SKM-1 treated with dmso at 0.1 percent for 144 hours (cell line): ENCODE measurements at regions not wholly inside any gene's neighbourhood (a gene's known extent, or its start where the extent isn't known, plus 50 kb on each side); places are given as distances from the start of the nearest gene placed in this dataset.
"Not testable (repeated sequence)": the region's sequence is repeated elsewhere in the genome, so short reads cannot be mapped to it uniquely, and the experiment has no call there.

Experiments used
- DNase-seq: peaks from one replicate; lab custom pipeline; 2025; ENCODE audit not compliant: unreplicated experiment; lab: John Stamatoyannopoulos, UW

- no peak for DNase-seq
These were observed 192.4 kb downstream of the SEC14L1 start for GRCh38 chr17:77332981-77333685.

GRCh38 chr17:77337150-77337549, 196.4 kb downstream of the SEC14L1 start:
- no peak for DNase-seq

DNA sequence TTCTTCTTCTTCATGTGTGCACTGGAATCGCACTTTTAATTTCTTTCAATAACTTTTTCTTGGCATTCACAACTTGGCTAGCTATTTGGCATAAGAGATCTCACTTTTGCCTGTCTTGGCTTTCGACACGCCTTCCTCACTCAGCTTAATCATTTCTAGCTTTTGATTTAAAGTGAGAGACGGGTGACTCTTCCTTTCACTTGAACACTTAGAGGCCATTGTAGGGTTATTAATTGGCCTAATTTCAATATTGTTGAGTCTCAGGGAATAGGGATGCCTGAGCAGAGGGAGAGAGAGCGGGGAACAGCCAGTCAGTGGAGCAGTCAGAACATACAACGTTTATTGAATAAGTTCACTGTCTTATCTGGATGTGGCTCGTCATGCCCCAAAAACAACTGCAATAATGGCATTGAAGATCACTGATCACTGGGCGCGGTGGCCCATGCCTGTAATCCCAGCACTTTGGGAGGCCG, 200.3 kb downstream of the SEC14L1 start:
- no peak for DNase-seq

GRCh38 chr17:77342656-77342990, 201.9 kb downstream of the SEC14L1 start:
- DNase-seq: not testable (repeated sequence)

- no peak for DNase-seq
These were observed 202.4 kb downstream of the SEC14L1 start for GRCh38 chr17:77343031-77343800.

DNA sequence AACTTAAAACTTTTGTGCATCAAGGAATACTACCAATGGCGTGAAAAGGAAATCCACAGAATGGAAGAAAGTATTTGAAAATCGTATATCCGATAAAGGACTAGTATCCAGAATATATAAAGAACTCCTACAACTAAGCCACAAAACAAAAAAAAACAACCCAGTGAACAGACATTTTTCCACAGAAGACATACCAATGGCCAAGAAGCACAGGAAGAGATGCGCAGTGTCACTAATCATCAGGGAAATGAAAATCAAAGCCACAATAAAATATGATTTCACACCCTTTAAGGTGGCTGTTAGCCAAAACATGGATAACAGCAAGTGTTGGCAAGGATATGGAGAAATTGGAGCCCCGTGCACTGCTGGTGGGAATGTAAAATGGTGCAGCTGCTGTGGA, 203.3 kb downstream of the SEC14L1 start:
- DNase-seq: no peak

GRCh38 chr17:77345260-77345910, 204.6 kb downstream of the SEC14L1 start:
- no peak for DNase-seq

DNA sequence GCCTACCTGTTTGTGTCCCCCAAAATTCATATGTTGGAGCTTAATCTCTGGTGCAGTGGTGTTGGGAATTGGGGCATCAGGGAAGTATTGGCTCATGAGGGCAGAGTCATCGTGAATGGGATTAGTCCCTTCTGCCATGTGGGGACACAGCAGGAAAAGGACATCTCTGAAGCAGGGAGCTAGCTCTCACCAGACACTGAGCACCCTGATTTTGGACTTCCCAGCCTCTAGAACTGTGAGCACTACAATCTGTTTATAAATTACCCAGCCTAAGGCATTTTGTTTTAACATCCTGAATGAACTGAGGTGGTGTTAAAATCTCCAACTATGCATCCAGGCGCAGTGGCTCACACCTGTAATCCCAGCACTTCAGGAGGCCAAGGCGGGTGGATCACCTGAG, 206.0 kb downstream of the SEC14L1 start:
- DNase-seq: no peak

DNA sequence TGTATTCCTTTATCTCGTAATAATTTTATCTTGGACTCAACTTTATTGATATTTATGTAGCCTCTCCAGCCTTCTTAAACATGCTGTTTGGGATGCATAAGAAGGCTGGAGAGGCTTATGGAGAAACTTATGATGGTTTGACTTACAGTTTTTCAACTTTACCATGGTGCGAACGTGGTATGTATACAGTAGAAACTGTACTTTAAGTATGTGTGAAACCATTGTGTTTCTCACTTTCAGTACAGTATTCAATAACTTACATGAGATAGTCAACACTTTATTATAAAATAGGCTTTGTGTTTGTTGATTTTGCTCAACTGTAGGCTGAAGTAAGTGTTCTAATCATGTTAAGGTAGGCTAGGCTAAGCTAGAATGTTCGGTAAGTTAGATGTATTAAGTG, 206.8 kb downstream of the SEC14L1 start:
- no peak for DNase-seq

DNA sequence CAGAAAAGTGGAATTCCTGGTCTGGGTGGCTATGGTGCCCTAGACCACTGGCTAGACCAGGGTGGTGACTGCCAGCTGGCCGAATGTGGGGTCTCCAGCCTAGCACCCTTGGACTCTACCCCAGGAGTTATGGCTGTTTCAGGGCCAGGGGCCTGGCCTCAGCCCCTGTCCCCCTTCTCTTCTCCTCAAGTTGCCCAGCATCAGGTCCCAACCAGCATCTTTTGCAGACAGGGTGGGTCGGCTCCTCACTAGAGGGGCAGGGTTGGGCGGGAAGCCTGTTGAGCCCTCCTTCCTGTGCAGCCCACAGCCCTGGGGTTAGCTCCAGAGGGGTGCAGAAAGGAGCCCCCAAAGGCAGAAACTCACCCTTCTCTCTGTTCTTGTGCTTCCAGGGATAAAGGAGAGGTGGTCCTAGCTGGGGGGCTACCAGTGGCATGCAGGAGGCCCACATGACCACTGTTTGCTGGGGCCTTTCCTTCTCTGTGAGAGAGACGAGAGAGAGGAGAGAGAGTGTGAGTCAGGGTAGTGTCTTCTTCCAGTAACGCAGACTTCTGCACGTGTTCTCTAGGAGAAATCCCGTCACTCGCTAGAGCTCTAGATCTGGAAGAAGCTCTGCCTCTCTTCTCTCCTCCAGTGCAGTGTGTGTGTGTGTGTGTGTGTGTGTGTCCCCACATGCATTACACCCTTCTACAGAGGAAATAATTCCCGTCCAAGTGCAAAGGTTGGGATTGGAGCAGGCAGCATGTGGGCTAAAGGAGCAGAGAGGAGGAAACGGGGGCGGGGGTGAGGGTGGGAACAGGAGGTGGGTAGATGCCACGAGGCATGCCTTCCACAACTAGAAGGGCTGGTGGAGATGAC, 209.4 kb downstream of the SEC14L1 start:
- no peak for DNase-seq

GRCh38 chr17:77352441-77352840, 211.7 kb downstream of the SEC14L1 start:
- no peak for DNase-seq

DNA sequence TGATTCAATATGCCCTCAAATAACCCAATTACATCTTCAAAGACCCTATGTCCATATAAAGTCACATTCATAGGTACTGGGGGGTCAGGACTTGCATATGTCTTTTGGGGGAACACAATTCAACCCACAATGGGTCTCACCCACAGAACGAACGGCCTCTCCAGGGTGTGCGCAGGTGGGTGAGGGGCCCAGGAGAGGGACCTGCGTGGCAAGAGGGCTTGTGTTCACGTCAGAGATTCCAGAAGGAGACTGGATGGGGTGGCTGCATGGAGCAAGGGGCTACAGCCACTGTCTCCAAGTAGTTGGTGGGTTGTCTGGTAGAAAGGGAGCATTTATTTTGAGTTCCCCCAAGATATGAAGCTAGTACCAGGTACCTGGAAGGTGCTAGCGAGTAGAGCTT, 212.2 kb downstream of the SEC14L1 start:
- no peak for DNase-seq

DNA sequence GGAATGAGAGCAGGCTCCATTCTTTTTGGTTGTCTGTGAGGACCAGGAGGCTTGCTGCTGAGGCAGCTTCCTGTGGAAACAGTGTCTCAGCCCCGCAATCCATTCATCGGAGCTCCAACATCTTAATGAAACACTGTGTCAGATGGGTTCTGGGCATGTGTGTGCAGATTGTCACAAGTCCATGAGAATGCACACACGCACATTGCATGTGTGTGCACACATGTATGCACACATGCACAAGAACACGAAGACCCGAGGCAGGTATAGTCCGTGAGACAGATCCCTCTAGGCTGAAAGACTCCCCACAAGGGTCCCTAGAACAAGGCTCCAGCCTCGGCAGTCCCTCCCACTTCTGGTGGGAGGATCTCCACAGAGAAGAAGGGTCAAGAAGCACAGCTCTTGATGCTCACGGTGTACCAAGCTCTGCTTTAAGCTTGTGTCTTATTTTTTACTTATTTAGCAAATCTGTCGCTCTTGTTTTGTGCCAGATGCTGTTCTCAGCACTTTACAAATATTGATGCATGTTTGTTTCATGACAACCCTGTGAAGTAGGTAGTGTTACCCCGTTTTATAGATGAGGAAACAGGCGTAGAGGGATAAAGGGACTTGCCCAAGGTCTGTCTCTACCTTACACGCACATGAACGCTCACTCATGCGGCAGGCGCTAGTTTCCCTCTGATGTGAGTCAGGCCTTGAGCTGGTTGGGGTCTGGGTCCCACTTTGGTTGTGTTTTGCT, 213.1 kb downstream of the SEC14L1 start:
- DNase-seq: no peak

- DNase-seq: no peak
These were observed 213.6 kb downstream of the SEC14L1 start for GRCh38 chr17:77354420-77354669.

- DNase-seq: no peak
These were observed 214.1 kb downstream of the SEC14L1 start for GRCh38 chr17:77354670-77355455.

GRCh38 chr17:77356109-77356689, 215.4 kb downstream of the SEC14L1 start:
- no peak for DNase-seq

DNA sequence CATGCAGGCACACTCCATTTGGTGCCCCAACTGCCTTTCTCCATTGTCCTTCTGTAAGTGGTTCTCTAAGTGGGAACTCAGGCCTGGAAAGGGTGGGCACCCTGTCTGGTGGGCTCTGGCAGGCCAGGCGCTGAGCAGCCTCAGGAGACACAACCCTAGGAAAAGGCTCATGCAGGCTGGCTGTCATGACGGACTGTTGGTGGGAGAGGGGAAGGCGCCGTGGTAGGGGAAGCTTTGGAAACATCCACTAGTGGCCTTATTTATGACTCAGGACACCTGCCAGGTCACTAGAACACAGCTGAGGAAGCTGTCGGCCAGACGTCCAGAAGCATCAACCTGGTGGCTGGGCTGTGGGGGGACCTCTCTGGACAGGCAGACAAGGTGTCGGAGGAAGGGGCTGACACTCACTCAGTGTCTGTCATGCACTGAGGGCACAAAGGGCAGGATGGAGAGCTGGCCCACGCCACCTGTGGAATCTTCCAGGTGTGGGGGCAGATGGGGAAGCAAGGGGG, 216.0 kb downstream of the SEC14L1 start:
- no peak for DNase-seq

DNA sequence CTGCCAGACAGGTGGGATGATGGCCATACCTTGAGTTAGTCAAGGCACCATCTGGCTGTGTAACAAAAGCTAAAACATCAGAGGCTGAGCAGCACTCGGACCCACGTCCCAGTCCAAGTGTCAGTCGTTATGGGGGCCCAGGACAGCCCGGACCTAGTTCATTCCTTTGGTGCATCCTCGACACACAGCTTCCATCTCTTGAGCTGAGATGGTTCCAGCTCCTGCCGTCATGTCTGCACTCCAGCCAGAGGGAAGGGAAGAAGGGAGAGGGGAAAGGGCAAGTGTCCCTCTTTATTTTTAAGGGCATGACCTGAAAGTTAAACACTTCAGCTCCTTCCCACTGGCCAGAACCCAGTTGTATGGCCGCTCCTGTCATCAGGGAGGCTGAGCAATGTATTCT, 218.0 kb downstream of the SEC14L1 start:
- no peak for DNase-seq

- DNase-seq: no peak
These were observed 218.5 kb downstream of the SEC14L1 start for GRCh38 chr17:77359236-77359635.
